Endothelial cell of hepatic sinusoid (primary cell): ENCODE measurements at regions not wholly inside any gene's neighbourhood (a gene's known extent, or its start where the extent isn't known, plus 50 kb on each side); places are given as distances from the start of the nearest gene placed in this dataset.

Source experiments
- in situ Hi-C: cut with HindIII; loops from 2 replicates; pipeline ENCODE4 v1.10.0; 2017; ENCODE audit warnings: low sequenced_read_pairs

GRCh38 chr2:147098940-147099339 lies 745.9 kb upstream of the ACVR2A start:
- in situ Hi-C loops: no loop called here

GRCh38 chr2:147097747-147098146 lies 747.1 kb upstream of the ACVR2A start:
- in situ Hi-C loops: no loop called here

GRCh38 chr2:147096671-147097070 lies 748.2 kb upstream of the ACVR2A start:
- in situ Hi-C loops: no loop called here

GRCh38 chr2:147095376-147095775 lies 749.5 kb upstream of the ACVR2A start:
- in situ Hi-C loops: no loop called here

GRCh38 chr2:147094077-147094476 lies 750.8 kb upstream of the ACVR2A start:
- in situ Hi-C loops: no loop called here

GRCh38 chr2:147092266-147092665 lies 752.6 kb upstream of the ACVR2A start:
- in situ Hi-C loops: no loop called here

- in situ Hi-C loops: no loop called here
Observed at GRCh38 chr2:147091448-147091847, 753.4 kb upstream of the ACVR2A start.

GRCh38 chr2:147088871-147089270 lies 756.0 kb upstream of the ACVR2A start:
- in situ Hi-C loops: no loop called here

- in situ Hi-C loops: no loop called here
Observed at GRCh38 chr2:147086715-147087114, 758.1 kb upstream of the ACVR2A start.

- in situ Hi-C loops: no loop called here
Observed at GRCh38 chr2:147083664-147084063, 761.2 kb upstream of the ACVR2A start.

- in situ Hi-C loops: no loop called here
Observed at GRCh38 chr2:147082850-147083522, 761.8 kb upstream of the ACVR2A start.

GRCh38 chr2:147081831-147082230 lies 763.0 kb upstream of the ACVR2A start:
- in situ Hi-C loops: no loop called here

- in situ Hi-C loops: no loop called here
Observed at GRCh38 chr2:147076634-147077033, 768.2 kb upstream of the ACVR2A start.

GRCh38 chr2:147068071-147068470 lies 776.8 kb upstream of the ACVR2A start:
- in situ Hi-C loops: no loop called here

GRCh38 chr2:147067136-147067535 lies 777.7 kb upstream of the ACVR2A start:
- in situ Hi-C loops: no loop called here

- in situ Hi-C loops: no loop called here
Observed at GRCh38 chr2:147062073-147062472, 782.8 kb upstream of the ACVR2A start.

- in situ Hi-C loops: no loop called here
Observed at GRCh38 chr2:147061269-147061668, 783.6 kb upstream of the ACVR2A start.

- in situ Hi-C loops: no loop called here
Observed at GRCh38 chr2:147057892-147058490, 786.8 kb upstream of the ACVR2A start.

GRCh38 chr2:147051814-147052213 lies 793.0 kb upstream of the ACVR2A start:
- in situ Hi-C loops: no loop called here

- in situ Hi-C loops: no loop called here
Observed at GRCh38 chr2:147051248-147051647, 793.6 kb upstream of the ACVR2A start.

- in situ Hi-C loops: no loop called here
Observed at GRCh38 chr2:147049957-147050356, 794.9 kb upstream of the ACVR2A start.

- in situ Hi-C loops: no loop called here
Observed at GRCh38 chr2:147046473-147046872, 798.4 kb upstream of the ACVR2A start.

GRCh38 chr2:147045113-147045512 lies 799.7 kb upstream of the ACVR2A start:
- in situ Hi-C loops: no loop called here
